ENCODE measurements at regions not wholly inside any gene's neighbourhood (a gene's known extent, or its start where the extent isn't known, plus 50 kb on each side); places are given as distances from the start of the nearest gene placed in this dataset.

- DNase-seq, result no peak
Measured at GRCh38 chr1:185495898-185496297, 178.9 kb upstream of the IVNS1ABP start.

GRCh38 chr1:185495007-185495406, 178.0 kb upstream of the IVNS1ABP start:
- no peak for DNase-seq

DNA sequence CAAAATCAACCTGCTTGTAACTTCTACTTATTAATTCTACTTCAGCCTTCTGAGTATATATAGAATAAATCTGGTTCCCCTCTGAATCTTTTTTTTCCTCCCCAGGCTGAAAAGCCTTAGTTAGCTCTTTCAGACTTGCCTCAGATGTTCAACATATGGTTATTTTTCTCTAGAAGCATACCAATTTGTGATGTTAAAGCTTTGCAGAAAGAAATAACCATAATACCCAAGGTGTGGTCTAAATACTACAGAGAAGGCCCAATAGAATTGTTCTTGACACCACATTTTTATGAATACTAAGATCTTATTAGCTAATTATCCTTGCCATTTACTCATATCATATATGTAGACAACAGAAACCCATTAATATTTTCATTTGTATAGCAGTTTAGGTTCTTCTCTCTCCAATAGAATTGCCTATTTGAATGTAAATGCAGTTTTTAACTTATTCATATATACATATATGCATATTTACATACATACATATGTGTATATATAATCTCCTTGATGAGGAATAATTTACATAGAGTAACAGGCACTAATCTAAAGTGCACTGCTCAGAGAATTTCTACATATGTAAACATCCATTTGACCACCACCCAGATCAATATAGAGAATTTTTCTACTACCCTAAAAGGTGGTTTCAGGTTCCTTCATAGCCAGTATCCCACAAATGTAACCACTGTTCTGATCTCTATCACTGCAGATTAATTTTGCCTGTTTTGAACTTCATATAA, 175.2 kb upstream of the IVNS1ABP start:
- DNase-seq, result no peak

DNA sequence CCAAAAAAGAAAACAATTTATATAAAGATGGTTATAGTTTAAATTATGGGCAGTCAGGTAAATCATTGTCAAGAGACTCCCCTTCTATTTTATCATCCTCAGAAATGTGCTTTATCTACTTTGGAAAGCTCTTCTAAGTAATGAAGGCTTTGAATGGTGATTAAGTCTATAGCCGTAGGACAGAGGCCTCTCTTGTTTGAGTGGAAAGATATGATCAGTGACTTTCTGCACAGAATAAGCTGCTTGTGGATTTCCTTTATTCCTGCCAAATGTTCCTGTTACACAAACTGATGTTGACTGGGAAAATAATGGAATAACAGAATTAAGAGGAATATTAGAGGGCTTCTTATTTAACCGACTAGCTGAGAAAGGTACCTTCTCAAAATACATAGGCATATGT, 174.6 kb upstream of the IVNS1ABP start:
- no peak for DNase-seq

DNA sequence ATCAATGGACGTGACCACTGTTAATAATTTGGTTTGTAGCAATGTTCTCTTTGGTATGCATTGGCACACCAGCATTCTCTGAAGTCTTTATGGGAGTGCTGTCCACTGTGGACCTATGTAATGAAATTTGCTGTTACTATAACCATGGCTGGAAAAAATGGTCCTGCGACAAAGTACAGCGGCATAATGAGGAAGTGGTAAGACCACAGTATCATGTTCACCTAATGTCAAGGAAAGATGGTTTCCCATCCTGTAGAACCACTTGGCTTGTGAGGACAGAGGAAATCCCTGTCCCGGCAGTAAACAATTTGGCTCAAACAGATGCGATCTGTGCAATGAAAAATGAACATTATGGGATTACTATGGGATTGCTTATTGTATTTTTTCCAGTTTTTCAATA, 173.9 kb upstream of the IVNS1ABP start:
- DNase-seq, result no peak

GRCh38 chr1:185489406-185489805, 172.4 kb upstream of the IVNS1ABP start:
- DNase-seq, result no peak

GRCh38 chr1:185488808-185489207, 171.8 kb upstream of the IVNS1ABP start:
- DNase-seq, result no peak

GRCh38 chr1:185487936-185488335, 170.9 kb upstream of the IVNS1ABP start:
- no peak for DNase-seq

DNA sequence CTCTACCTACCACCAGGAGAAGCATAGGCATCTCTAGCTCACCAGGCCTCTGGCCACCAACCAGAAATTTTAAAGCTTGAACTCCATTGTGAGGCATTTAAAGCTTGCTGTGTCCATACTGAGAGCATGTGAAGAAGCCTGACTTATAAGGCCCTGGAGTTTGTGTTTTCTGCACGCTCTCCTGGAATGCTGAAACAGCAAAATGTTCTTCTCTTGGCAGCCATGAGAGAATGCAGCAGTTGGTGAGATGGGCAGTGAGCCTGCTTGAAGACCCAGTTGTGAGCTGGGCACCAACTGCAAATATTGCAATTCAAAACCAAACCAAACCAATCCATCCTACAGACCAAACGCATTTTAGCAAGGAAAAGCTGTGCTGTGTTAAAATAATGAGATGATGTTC, 170.0 kb upstream of the IVNS1ABP start:
- no peak for DNase-seq

DNA sequence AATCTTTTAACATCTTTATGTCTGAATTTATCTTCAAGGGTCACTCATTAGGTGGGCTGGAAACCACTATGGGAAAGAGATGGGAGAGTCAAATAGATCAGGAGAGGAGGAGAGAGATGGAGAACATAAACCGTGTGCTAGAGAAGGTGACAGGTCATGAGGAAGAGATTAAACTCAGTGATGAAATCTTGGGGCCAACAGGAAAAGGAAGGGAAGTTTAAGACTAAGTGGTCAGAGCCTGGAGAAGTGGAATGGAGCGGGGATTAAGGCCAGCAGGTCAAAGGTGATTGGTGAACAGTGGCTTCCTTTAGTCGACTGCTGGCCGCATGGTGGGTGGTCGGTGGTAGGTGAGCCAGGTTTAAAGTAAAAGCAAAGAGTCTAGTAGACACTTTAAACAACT, 169.3 kb upstream of the IVNS1ABP start:
- DNase-seq, result no peak

DNA sequence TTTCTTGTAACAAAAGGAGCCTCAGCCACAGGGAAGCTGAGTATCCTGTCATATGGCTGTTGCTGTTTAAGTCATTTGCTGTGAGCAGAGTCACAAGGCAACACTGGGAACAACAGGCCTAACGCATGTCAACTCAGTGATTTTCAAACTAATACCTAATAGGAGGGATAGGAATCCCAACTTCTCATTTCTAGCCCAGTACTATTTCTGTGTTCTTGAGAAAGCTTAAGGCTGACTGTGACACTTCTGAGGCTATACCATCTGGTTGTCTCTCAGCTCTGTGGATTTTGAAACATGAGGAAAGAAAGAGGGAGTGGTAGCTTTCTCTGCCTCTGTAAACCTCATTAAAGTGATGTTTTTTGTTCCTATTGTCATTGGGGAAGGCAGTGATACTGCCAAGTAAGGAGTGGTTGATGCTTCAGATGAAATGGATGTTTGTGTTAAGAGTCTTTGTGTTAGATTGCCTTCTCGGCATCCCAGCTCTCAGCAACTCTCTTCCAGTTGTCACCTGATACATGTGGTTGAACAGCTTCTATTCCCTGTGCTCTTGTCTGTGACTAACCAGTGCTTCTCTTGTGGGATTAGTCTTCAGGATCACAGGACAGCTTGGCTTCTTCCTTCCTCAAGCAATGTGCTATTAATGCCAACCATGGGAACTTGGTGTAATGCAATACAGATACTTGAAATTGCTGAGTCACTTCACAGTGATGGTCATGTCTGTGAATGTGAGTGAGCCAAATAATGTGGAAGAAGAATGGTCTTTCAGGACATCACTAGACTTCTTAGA, 166.8 kb upstream of the IVNS1ABP start:
- DNase-seq, result no peak

DNA sequence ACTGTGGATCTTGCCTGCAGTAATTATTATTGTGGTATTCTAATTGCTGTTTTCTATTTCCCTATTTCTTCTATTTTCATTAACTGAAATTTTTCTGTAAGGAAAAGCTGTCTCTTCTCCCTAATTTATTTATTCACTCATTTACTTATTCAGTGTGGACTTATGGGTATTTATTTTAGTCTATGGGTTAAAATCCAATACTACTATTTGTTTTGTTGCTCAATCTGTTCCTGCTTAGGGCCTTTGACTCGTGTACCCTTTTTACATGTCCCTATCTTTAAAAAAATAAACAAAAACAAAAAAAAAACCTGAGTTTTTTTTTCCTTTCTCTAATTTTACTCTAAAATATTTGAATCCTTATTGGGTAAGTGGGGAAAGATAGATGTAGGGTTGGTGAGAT, 166.2 kb upstream of the IVNS1ABP start:
- DNase-seq, result no peak

GRCh38 chr1:185480545-185480944, 163.5 kb upstream of the IVNS1ABP start:
- no peak for DNase-seq

DNA sequence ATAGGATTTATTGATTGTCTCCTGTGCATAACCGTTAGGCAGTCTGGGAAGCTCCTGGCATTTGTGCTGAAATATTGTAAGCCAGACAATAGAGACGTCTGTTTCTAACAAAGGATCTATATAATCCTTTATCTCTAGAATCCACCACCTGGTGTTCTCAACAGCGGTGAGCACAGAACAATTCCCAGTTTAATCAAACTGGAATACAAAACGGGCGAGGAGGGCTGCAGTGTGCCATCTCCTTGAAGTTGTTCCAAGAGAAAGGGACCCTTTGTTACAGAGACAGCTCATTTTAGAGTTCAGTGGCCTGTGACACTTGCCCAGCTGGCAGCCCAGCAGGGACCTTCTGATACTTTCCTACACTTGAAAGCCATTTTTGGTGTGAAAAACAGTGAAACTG, 162.8 kb upstream of the IVNS1ABP start:
- DNase-seq, result no peak

DNA sequence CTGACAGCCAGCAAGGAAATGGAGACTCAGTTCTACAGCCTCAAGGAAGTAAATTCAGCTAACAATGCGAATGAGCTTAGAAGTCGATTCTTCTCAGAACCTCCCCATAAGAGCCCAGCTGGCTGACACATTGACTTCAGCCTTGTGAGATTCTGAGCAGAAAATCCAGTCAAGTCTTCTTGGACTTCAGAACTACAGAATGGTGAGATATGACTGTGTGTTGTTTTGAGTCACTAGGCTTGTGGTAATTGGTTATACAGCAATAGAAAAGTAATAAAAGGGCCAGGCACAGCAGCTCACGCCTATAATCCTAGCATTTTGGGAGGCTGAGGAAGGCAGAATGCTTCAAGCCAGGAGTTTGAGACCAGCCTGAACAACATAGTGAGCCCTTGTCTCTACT, 161.8 kb upstream of the IVNS1ABP start:
- no peak for DNase-seq

DNA sequence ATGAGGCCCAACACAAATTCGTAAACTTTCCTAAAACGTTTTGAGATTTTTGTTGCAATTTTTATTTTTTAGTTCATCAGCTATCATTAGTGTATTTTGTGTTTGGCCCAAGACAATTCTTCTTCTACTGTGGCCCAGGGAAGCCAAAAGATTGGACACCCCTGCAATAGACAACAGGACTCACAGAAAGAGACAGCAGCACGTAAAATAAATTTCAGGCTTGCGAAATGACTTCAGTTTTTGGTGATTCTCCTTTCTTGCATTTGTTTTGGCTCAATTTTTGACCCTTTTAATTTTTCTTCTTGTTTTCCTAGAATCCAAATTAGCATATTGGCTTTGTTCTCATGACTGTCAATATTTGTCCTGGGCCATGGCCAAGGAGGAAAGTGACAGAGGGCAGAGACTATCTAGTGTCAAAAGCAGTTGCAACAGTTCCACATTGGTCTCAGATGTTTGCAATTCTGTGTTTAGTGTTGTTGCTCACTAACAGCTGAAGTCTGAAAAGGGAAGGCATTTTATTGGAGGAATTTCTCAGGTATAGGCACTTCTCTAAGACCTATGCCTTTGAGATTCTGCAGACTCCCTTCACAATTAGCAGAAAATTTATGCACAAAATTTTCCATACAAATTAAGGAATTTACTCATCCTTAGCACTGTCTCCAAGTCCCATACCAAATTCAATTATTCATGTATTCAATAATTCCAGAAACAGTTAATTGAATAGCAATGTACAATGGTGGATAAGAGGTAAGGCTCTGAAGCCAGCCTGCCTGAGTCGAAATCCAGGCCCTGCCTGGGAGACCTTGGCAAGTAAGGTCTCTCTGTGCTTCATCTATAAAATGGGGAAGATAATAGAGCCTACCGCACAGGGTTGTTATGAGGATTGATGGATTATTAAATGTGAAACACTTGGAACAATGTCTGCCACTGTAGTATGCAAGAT, 160.9 kb upstream of the IVNS1ABP start:
- no peak for DNase-seq

DNA sequence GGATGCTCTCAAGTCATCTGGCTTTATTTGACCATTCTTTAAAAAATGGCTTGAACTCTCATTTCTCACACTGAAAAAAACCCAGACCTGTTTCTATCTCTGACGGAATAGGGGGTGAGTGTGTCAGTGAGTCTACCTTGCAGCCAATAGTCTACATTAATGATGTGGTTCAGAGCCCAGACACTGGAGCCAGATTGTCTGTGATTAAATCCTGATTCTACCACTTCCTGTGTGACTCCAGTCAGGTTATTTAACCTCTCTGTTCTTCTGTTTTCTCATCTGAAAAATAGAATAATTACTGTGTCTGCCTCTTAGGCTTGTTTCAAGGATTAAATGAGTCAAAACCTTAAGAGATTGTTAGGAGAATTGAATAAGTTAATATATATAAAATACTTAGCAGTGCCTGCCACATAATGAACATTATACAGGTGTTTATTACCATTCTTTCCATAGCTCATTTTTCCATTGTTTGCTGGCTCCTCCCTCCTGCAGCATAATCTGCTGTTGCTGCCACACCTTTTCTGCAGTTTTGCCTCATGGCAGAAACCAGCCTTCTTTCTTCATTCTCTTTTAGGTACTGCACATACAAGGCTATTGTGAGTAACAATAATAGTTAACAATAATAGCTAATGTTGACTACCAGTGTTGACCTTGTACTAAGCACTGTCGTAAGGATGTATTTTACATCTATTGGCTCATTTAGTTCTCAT, 157.6 kb upstream of the IVNS1ABP start:
- peak; percentile 28 for DNase-seq

- no peak for DNase-seq
Measured at GRCh38 chr1:185473186-185473585, 156.1 kb upstream of the IVNS1ABP start.

DNA sequence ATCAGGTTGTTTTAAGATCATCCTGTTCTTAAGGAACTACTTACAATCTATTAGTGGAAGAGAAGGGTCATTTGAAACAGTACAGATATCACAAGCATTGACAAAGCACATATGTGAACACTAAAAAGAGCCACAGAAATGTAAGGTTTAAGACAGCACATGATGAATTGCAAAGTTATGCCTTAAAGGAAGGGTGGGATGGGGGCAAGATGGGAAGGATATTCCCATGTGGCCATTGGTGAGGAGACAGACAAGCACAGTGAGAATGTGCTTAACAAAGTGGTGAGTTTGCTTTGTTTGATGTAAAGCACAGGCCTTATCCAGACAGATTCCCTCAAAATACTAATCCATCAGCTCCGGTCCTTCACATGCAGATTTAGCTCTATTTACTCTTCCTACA, 151.6 kb upstream of the IVNS1ABP start:
- no peak for DNase-seq

- no peak for DNase-seq
Measured at GRCh38 chr1:185467122-185467521, 150.1 kb upstream of the IVNS1ABP start.

- DNase-seq, result no peak
Measured at GRCh38 chr1:185464777-185465176, 147.7 kb upstream of the IVNS1ABP start.

DNA sequence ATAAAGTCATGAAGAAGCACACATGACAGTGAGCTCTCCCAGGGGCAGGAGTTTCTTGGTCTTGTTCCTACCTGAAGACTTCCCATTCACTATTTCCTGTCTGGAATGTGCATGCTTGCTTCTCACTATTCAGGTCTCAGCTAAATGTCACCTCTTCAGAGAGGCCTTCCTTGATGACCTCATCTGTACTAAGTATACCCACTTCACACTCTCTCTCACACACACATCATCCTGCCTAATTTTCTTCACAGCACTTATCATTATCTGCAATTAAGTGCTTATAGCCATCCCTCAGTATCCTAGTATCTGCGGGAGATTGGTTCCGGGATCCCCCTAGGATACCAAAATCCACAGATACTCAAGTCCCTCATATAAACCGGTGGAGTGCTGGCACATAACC, 146.4 kb upstream of the IVNS1ABP start:
- no peak for DNase-seq

GRCh38 chr1:185463011-185463410, 146.0 kb upstream of the IVNS1ABP start:
- no peak for DNase-seq

Data from CD4-positive, alpha-beta T cell treated with Interleukin-10 for 1 hour (primary cell).